Sigmoid colon (tissue), 4 donors: ENCODE measurements at regions not wholly inside any gene's neighbourhood (a gene's known extent, or its start where the extent isn't known, plus 50 kb on each side); places are given as distances from the start of the nearest gene placed in this dataset.

Source experiments
- CTCF ChIP-seq, 4 experiments: fragments of 450-650 bp in 3 of 4; fragments of 200-600 bp in 1 of 4; IDR thresholded peaks; one replicate each; pipeline ENCODE4 v1.5.1; 2016 to 2019; ENCODE audit warnings: antibody characterized with exemption in 4 of 4, mild to moderate bottlenecking in 3 of 4, moderate library complexity in 2 of 4
- EP300 ChIP-seq, 4 donors: sonication (generic); formaldehyde crosslinking; IDR thresholded peaks; one replicate each; pipeline ENCODE4 v1.6.1; 2017; ENCODE audit warnings: antibody characterized with exemption in 4 of 4
- POLR2AphosphoS5 ChIP-seq, 4 donors: sonication (generic); formaldehyde crosslinking; IDR thresholded peaks; one replicate each; pipeline ENCODE4 v1.6.1; 2017; ENCODE audit warnings: antibody characterized with exemption in 4 of 4

GRCh38 chr5:82534986-82535385 lies 256.8 kb upstream of the RPS23 start:
- TF ChIP-seq CTCF (IDR thresholded peaks at IDR 0.05) (no peak), EP300 (IDR thresholded peaks at IDR 0.05) (no peak), POLR2AphosphoS5 (IDR thresholded peaks at IDR 0.05) (no peak)
